Testis (tissue), 2 donors: ENCODE measurements at regions not wholly inside any gene's neighbourhood (a gene's known extent, or its start where the extent isn't known, plus 50 kb on each side); places are given as distances from the start of the nearest gene placed in this dataset.

ENCODE experiments used
- DNase-seq: peaks from one replicate; pipeline ENCODE4 v3.0.0-alpha.2; 2019
- H3K27ac ChIP-seq, 2 donors: fragments of 200-600 bp; sonication (generic); one replicate each; pipeline ENCODE4 v1.5.1; 2019
- H3K27me3 ChIP-seq: fragments of 200-600 bp; sonication (generic); one replicate; pipeline ENCODE4 v1.5.1; 2019
- H3K36me3 ChIP-seq: fragments of 200-600 bp; sonication (generic); one replicate; pipeline ENCODE4 v1.5.1; 2017; ENCODE audit warnings: low read depth; ENCODE audit errors: missing control alignments
- H3K4me1 ChIP-seq: fragments of 200-600 bp; sonication (generic); one replicate; pipeline ENCODE4 v1.5.1; 2019
- H3K4me3 ChIP-seq, 2 donors: fragments of 200-600 bp; sonication (generic); one replicate each; pipeline ENCODE4 v1.5.1; 2017 to 2019
- H3K9me3 ChIP-seq: fragments of 200-600 bp; sonication (generic); one replicate; pipeline ENCODE4 v1.5.1; 2017
- CTCF ChIP-seq, 3 experiments: fragments of 450-650 bp in 2 of 3; fragments of 200-600 bp in 1 of 3; sonication (generic) in 1 of 3; IDR thresholded peaks; one replicate each; pipeline ENCODE4 v1.5.1; 2016 to 2019; ENCODE audit warnings: antibody characterized with exemption in 3 of 3, mild to moderate bottlenecking in 2 of 3, moderate library complexity in 1 of 3
- POLR2A ChIP-seq: fragments of 450-650 bp; IDR thresholded peaks from one replicate; pipeline ENCODE4 v1.6.1; 2017; ENCODE audit warnings: antibody characterized with exemption, mild to moderate bottlenecking, moderate library complexity
- WGBS, 2 donors: methylation state at CpG; one replicate each; pipeline ENCODE4 v1.1.5; 2018; 5-methylcytosine and 5-hydroxymethylcytosine counted together
- intact Hi-C: fragments of 100-400 bp; cut with DNase I; formaldehyde crosslinking; loops from one replicate; pipeline ENCODE4 v1.15.1; 2023; ENCODE audit warnings: low total_unique reads

GRCh38 chr9:529731-530130 lies 311.8 kb upstream of the DMRT1 start:
- no peak for DNase-seq
- Histone ChIP-seq H3K27ac (no peak overlapping the region), H3K4me3 (no peak overlapping the region), H3K4me1 (no peaks in the 10 kb centered on the region), H3K9me3 (no peaks in the 10 kb centered on the region), H3K27me3 (no peaks in the 10 kb centered on the region), H3K36me3 (no peaks in the 10 kb centered on the region)
- intact Hi-C loops = no loop called here
- no peak for TF ChIP-seq POLR2A
- no peak for TF ChIP-seq CTCF (IDR thresholded peaks at IDR 0.05)
- WGBS, 2 donors = 83 to 90% methylated on average over 4 of the region's 4 CpGs

- intact Hi-C loops = no loop called here
Observed at GRCh38 chr9:530681-531080, 310.8 kb upstream of the DMRT1 start.

GRCh38 chr9:532707-533106 lies 308.8 kb upstream of the DMRT1 start:
- intact Hi-C loops = no loop called here
- 52 to 55% methylated on average over 6 of the region's 6 CpGs for WGBS, 2 donors
- Histone ChIP-seq H3K27ac (no peak overlapping the region), H3K4me1 (no peaks in the 10 kb centered on the region), H3K4me3 (no peak overlapping the region), H3K9me3 (no peaks in the 10 kb centered on the region), H3K36me3 (no peaks in the 10 kb centered on the region), H3K27me3 (no peaks in the 10 kb centered on the region)
- TF ChIP-seq POLR2A (no peak), CTCF (IDR thresholded peaks at IDR 0.05) (no peak)
- no peak for DNase-seq

More at GRCh38 chr9:530681-531080, 310.8 kb upstream of the DMRT1 start:
- Histone ChIP-seq H3K4me1 (no peaks in the 10 kb centered on the region), H3K36me3 (no peaks in the 10 kb centered on the region), H3K27me3 (no peaks in the 10 kb centered on the region), H3K27ac (no peak overlapping the region), H3K4me3 (no peak overlapping the region), H3K9me3 (no peaks in the 10 kb centered on the region)
- DNase-seq = no peak
- 66 to 76% methylated on average over 3 of the region's 3 CpGs for WGBS, 2 donors
- TF ChIP-seq POLR2A (no peak), CTCF (IDR thresholded peaks at IDR 0.05) (no peak)

GRCh38 chr9:534886-535285 lies 306.6 kb upstream of the DMRT1 start:
- Histone ChIP-seq H3K36me3 (no peaks in the 10 kb centered on the region), H3K4me3 (no peak overlapping the region), H3K9me3 (no peaks in the 10 kb centered on the region), H3K27ac (peak overlapping the region; percentile 26 to 58), H3K27me3 (no peaks in the 10 kb centered on the region), H3K4me1 (no peaks in the 10 kb centered on the region)
- intact Hi-C loops = no loop called here
- 61 to 81% methylated on average over 4 of the region's 4 CpGs for WGBS, 2 donors
- DNase-seq = peak; percentile 74
- no peak for TF ChIP-seq CTCF (IDR thresholded peaks at IDR 0.05)
- TF ChIP-seq POLR2A = no peak

GRCh38 chr9:535356-535755 lies 306.1 kb upstream of the DMRT1 start:
- Histone ChIP-seq H3K4me1 (no peaks in the 10 kb centered on the region), H3K27me3 (no peaks in the 10 kb centered on the region), H3K9me3 (no peaks in the 10 kb centered on the region), H3K27ac (peak overlapping the region; percentile 26 to 58), H3K4me3 (no peak overlapping the region), H3K36me3 (no peaks in the 10 kb centered on the region)
- DNase-seq = no peak
- WGBS, 2 donors = 74 to 89% methylated on average over 3 to 4 of the region's 4 CpGs
- no peak for TF ChIP-seq POLR2A
- TF ChIP-seq CTCF (IDR thresholded peaks at IDR 0.05) = no peak
- intact Hi-C loops = no loop called here
